ENCODE measurements at regions not wholly inside any gene's neighbourhood (a gene's known extent, or its start where the extent isn't known, plus 50 kb on each side); places are given as distances from the start of the nearest gene placed in this dataset.
"Not testable (repeated sequence)": the region's sequence is repeated elsewhere in the genome, so short reads cannot be mapped to it uniquely, and the experiment has no call there.

DNA sequence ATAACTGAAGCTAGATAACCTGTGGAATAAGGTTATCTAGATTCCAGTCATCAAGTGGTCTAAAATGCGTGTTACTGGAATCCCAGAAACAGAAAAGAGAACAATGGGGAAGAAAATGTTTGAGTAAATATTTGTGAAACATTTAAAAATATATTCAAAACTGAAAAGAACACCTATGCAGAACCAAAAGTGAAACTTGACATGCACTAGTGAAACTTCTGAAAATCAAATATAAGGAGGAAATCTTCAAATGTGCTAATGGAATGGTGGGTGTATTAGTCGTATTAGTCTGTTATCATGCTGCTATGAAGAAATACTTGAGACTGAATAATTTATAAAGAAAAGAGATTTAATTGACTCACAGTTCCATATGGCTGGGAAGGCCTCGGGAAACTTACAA, 512.4 kb upstream of the KLHL4 start:
- TF ChIP-seq, protein P1, sequence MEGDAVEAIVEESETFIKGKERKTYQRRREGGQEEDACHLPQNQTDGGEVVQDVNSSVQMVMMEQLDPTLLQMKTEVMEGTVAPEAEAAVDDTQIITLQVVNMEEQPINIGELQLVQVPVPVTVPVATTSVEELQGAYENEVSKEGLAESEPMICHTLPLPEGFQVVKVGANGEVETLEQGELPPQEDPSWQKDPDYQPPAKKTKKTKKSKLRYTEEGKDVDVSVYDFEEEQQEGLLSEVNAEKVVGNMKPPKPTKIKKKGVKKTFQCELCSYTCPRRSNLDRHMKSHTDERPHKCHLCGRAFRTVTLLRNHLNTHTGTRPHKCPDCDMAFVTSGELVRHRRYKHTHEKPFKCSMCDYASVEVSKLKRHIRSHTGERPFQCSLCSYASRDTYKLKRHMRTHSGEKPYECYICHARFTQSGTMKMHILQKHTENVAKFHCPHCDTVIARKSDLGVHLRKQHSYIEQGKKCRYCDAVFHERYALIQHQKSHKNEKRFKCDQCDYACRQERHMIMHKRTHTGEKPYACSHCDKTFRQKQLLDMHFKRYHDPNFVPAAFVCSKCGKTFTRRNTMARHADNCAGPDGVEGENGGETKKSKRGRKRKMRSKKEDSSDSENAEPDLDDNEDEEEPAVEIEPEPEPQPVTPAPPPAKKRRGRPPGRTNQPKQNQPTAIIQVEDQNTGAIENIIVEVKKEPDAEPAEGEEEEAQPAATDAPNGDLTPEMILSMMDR (IDR thresholded peaks at IDR 0.05; ENCODE audit: low read depth, low read length) = no peak
- no peaks in the 10 kb centered on the region for H3K36me3 ChIP-seq
- DNase-seq = no peak
- no peaks in the 10 kb centered on the region for H3K9me3 ChIP-seq (ENCODE audit: severe bottlenecking)
- H3K27ac ChIP-seq = no peak overlapping the region
- H3K4me3 ChIP-seq (ENCODE audit: low read depth, low read length) = no peak overlapping the region
- peaks cover 4% of the 10 kb centered on the region for H3K27me3 ChIP-seq (ENCODE audit: insufficient read depth, low read depth, severe bottlenecking)

DNA sequence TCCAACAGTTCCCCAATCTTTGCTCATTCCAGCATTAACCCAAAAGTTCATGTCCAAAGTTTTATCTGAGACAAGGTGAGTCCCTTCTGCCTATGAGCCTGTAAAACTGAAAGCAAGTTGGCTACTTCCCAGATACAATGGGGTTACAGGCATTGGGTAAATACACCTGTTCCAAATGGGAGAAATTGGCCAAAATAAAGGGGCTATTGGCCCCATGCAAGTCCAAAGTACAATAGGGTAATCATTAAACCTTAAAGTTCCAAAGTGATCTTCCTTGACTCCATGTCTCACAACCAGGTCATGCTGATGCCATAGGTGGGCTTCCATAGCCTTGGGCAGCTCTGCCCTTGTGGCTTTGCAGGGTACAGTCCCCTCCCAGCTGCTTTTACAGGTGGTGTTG, 511.7 kb upstream of the KLHL4 start:
- peaks cover 3% of the 10 kb centered on the region for H3K27me3 ChIP-seq (ENCODE audit: insufficient read depth, low read depth, severe bottlenecking)
- H3K9me3 ChIP-seq (ENCODE audit: severe bottlenecking) = no peaks in the 10 kb centered on the region
- no peak overlapping the region for H3K27ac ChIP-seq
- TF ChIP-seq, protein P1 (IDR thresholded peaks at IDR 0.05; ENCODE audit: low read depth, low read length) = no peak
- no peak overlapping the region for H3K4me3 ChIP-seq (ENCODE audit: low read depth, low read length)
- DNase-seq = no peak
- no peaks in the 10 kb centered on the region for H3K36me3 ChIP-seq

DNA sequence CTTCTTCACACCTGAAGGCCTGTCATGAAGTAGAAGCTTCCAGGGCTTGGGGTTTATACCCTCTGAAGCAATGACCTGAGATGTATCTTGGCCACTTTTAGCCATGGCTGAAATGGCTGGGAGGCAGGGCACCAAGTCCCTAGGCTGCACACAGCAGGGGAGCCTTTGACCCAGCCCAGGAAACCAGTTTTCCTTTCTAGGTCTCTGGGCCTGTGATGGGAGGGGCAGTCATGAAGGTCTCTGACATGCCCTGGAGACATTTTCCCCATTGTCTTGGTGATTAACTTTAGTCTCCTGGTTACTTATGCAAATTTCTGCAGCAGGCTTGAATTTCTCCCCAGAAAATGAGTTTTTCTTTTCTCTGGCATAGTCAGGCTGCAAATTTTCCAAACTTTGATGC, 511.0 kb upstream of the KLHL4 start:
- no peaks in the 10 kb centered on the region for H3K36me3 ChIP-seq
- no peaks in the 10 kb centered on the region for H3K9me3 ChIP-seq (ENCODE audit: severe bottlenecking)
- no peak for DNase-seq
- H3K4me3 ChIP-seq (ENCODE audit: low read depth, low read length) = no peak overlapping the region
- TF ChIP-seq, protein P1 (IDR thresholded peaks at IDR 0.05; ENCODE audit: low read depth, low read length) = no peak
- H3K27me3 ChIP-seq (ENCODE audit: insufficient read depth, low read depth, severe bottlenecking) = no peaks in the 10 kb centered on the region
- no peak overlapping the region for H3K27ac ChIP-seq

DNA sequence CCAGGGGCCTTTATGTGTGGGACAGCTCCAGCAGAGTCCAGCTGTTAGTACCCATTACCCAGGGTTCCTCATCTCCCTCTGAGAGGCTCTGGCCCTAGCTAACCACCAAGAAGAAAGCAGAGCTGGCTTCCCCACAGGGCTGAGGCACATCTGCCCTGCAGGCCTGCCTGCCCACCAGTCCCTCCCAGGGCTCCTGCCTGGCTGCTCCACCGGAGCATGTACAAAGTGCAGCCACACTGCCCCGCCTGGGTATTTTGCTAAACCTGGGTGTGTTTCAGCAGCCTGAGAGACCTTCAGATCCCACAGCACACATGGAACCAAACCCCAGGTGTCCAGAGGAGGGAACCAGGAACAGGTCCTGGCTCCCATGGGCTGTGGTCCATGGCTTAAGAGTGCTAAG, 500.4 kb upstream of the KLHL4 start:
- TF ChIP-seq, protein P1 (IDR thresholded peaks at IDR 0.05; ENCODE audit: low read depth, low read length) = no peak
- H3K4me3 ChIP-seq (ENCODE audit: low read depth, low read length) = no peak overlapping the region
- peaks cover 10% of the 10 kb centered on the region for H3K27me3 ChIP-seq (ENCODE audit: insufficient read depth, low read depth, severe bottlenecking)
- H3K27ac ChIP-seq = no peak overlapping the region
- H3K9me3 ChIP-seq (ENCODE audit: severe bottlenecking) = no peaks in the 10 kb centered on the region
- no peak for DNase-seq
- no peaks in the 10 kb centered on the region for H3K36me3 ChIP-seq

DNA sequence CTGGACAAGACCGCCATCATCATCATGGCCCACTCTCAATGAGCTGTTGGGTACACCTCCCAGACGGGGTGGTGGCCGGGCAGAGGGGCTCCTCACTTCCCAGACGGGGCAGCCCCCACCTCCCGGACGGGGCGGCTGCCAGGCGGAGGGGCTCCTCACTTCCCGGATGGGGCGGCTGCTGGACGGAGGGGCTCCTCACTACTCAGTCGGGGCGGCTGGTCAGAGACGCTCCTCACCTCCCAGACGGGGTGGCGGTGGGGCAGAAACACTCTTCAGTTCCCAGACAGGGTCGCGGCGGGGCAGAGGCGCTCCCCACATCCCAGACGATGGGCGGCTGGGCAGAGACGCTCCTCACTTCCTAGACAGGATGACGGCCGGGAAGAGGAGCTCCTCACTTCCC, 484.5 kb upstream of the KLHL4 start:
- H3K4me3 ChIP-seq (ENCODE audit: low read depth, low read length); H3K36me3 ChIP-seq; H3K9me3 ChIP-seq (ENCODE audit: severe bottlenecking); DNase-seq; H3K27ac ChIP-seq: not testable (repeated sequence)
- peaks cover 14% of the 10 kb centered on the region for H3K27me3 ChIP-seq (ENCODE audit: insufficient read depth, low read depth, severe bottlenecking)

DNA sequence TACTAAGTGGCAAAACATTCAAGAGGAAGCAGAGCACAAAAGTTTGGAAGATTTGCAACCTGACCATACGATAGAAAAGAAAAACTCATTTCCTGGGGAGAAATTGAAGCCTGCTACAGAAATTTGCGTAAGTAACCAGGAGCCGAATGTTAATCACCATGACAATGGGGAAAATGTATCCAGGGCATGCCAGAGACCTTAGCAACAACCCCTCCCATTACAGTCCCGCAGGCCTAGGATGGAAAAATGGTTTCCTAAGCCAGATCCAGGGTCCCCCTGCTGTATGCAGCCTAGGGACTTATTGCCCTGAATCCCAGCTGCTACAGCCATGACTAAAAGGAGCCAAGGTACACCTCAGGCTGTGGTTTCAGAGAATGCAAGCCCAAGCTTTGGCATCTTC, 472.2 kb upstream of the KLHL4 start:
- DNase-seq = no peak
- Histone ChIP-seq H3K27ac (no peak overlapping the region), H3K9me3 (ENCODE audit: severe bottlenecking) (no peaks in the 10 kb centered on the region), H3K27me3 (ENCODE audit: insufficient read depth, low read depth, severe bottlenecking) (peaks cover 12% of the 10 kb centered on the region), H3K36me3 (no peaks in the 10 kb centered on the region), H3K4me3 (ENCODE audit: low read depth, low read length) (no peak overlapping the region)
- TF ChIP-seq, protein P1 (IDR thresholded peaks at IDR 0.05; ENCODE audit: low read depth, low read length) = no peak
